Colonic mucosa (tissue), 4 donors: ENCODE measurements at regions not wholly inside any gene's neighbourhood (a gene's known extent, or its start where the extent isn't known, plus 50 kb on each side); places are given as distances from the start of the nearest gene placed in this dataset.

ENCODE experiments used
- DNase-seq: peaks from one replicate; pipeline ENCODE4 v3.0.0-alpha.2; 2020
- H3K27ac ChIP-seq: fragments of 200-600 bp; one replicate; pipeline ENCODE4 v1.8.0; 2021
- H3K27me3 ChIP-seq: fragments of 200-600 bp; one replicate; pipeline ENCODE4 v1.8.0; 2021
- H3K36me3 ChIP-seq: fragments of 200-600 bp; one replicate; pipeline ENCODE4 v1.8.0; 2021
- H3K4me1 ChIP-seq: fragments of 200-600 bp; one replicate; pipeline ENCODE4 v1.8.0; 2021; ENCODE audit warnings: mild to moderate bottlenecking
- H3K4me3 ChIP-seq: fragments of 200-600 bp; one replicate; pipeline ENCODE4 v1.8.0; 2021
- H3K9ac ChIP-seq, 2 donors: one replicate each; pipeline ENCODE4 v1.7.0; 2013; ENCODE audit warnings: control low read depth in 2 of 2, low read depth in 2 of 2, low read length in 2 of 2
- H3K9me3 ChIP-seq: fragments of 200-600 bp; one replicate; pipeline ENCODE4 v1.8.0; 2021
- intact Hi-C: fragments of 100-400 bp; cut with DNase I; formaldehyde crosslinking; loops from one replicate; pipeline ENCODE4 v1.14.1; 2022
- TF ChIP-seq, protein P1 (sequence below): fragments of 200-600 bp; IDR thresholded peaks from one replicate; pipeline ENCODE4 v1.8.0; 2022; ENCODE audit warnings: antibody characterized with exemption, mild to moderate bottlenecking
- donor health status: healthy.
- donor health status: DM: no; HTN: no; CAD: no.
- donor health status: DM: no; HTN: no; CAD: no.

DNA sequence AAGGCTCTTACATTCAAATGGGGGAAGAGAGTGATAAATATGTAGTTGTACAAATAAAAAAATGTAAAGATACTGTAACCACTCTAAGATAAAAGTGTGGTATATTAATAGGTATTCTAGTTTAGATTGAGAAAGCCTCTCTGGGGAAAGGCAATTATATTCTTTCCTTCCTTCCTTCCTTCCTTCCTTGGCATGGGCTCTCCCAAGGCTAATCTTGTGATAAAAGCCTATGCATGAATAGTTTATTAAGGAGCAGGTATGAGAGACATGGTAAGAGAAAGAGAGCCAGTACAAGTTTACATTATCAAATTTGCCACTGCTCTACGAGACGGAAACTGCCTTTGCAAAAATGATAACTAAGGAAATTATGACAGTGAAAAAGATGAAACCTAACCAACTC is 588.8 kb downstream of the PRELID2 start:
- Histone ChIP-seq H3K27me3 (no peaks in the 10 kb centered on the region), H3K27ac (no peak overlapping the region), H3K4me1 (no peaks in the 10 kb centered on the region), H3K9me3 (no peaks in the 10 kb centered on the region), H3K4me3 (no peak overlapping the region), H3K9ac (no peak overlapping the region), H3K36me3 (no peaks in the 10 kb centered on the region)
- TF ChIP-seq, protein P1, sequence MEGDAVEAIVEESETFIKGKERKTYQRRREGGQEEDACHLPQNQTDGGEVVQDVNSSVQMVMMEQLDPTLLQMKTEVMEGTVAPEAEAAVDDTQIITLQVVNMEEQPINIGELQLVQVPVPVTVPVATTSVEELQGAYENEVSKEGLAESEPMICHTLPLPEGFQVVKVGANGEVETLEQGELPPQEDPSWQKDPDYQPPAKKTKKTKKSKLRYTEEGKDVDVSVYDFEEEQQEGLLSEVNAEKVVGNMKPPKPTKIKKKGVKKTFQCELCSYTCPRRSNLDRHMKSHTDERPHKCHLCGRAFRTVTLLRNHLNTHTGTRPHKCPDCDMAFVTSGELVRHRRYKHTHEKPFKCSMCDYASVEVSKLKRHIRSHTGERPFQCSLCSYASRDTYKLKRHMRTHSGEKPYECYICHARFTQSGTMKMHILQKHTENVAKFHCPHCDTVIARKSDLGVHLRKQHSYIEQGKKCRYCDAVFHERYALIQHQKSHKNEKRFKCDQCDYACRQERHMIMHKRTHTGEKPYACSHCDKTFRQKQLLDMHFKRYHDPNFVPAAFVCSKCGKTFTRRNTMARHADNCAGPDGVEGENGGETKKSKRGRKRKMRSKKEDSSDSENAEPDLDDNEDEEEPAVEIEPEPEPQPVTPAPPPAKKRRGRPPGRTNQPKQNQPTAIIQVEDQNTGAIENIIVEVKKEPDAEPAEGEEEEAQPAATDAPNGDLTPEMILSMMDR: no peak
- intact Hi-C loops: no loop called here
- DNase-seq: no peak

DNA sequence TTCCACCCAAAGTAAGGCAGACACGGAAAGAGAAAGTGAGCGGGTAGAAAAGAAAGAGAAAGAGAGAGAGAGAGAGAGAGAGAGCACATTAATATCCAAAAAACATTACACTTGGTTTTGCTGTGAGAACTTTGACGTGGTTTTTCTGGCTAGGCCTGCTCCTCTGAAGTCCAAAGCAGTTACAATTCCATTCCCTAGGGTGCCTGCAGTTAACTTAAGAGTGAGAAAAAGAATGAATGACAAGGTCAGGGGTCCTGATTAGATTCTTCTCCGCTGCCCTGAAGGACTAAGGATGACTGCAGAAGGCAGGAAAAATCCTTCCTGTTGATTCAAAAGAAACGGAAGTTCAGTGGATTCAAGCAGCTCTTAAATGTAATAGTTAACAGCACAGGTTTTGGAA is 589.8 kb downstream of the PRELID2 start:
- H3K4me3 ChIP-seq: no peak overlapping the region
- no peak for DNase-seq

DNA sequence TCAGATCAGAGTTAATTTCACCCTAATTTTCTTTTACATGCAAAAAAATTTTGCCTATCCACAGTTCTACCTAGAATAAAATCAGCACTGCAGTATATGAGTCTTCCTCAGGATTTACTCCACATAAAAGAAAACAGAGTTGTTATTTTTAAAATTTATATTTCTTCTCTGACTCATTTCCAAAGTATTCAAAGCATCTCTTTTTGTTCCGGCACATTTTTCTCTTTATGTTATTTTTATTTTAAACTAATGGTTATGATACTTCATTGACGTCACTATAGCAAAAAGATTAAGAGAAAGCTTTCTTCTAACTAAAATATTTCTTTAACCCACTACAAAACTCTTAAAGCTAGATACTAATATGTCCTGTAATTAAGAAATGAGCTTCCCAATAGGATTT is 590.4 kb downstream of the PRELID2 start:
- H3K36me3 ChIP-seq: no peaks in the 10 kb centered on the region
- no peaks in the 10 kb centered on the region for H3K9me3 ChIP-seq
- no peaks in the 10 kb centered on the region for H3K4me1 ChIP-seq
- no peak for DNase-seq
- H3K4me3 ChIP-seq: no peak overlapping the region
- H3K27me3 ChIP-seq: no peaks in the 10 kb centered on the region
- H3K9ac ChIP-seq: no peak overlapping the region
- intact Hi-C loops: no loop called here
- no peak overlapping the region for H3K27ac ChIP-seq
- TF ChIP-seq, protein P1: no peak

More for the DNA sequence above, 589.8 kb downstream of the PRELID2 start:
- intact Hi-C loops: no loop called here
- TF ChIP-seq, protein P1: no peak
- no peak overlapping the region for H3K27ac ChIP-seq
- H3K36me3 ChIP-seq: no peaks in the 10 kb centered on the region
- no peak overlapping the region for H3K9ac ChIP-seq
- no peaks in the 10 kb centered on the region for H3K9me3 ChIP-seq
- H3K27me3 ChIP-seq: no peaks in the 10 kb centered on the region
- no peaks in the 10 kb centered on the region for H3K4me1 ChIP-seq

DNA sequence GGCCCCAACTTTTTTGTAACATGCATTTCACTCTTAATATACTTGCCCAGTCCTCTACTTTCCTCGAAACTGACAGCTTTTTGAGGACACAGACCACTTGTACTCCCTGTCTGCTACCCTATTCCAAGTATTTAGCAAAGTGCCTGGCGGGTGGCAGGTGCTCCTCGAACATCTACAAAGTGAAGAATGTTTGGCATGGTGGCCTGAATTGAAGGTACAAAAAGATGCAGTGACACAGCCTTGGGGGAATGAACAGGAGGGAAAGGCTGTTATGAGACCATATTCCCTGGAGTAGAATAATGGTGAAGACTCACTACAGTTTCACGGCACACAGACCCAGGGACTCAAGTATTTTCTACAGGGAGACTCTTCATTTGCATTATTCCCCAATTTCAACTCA is 590.9 kb downstream of the PRELID2 start:
- TF ChIP-seq, protein P1: no peak
- H3K4me1 ChIP-seq: no peaks in the 10 kb centered on the region
- no peaks in the 10 kb centered on the region for H3K27me3 ChIP-seq
- no peaks in the 10 kb centered on the region for H3K9me3 ChIP-seq
- H3K4me3 ChIP-seq: no peak overlapping the region
- no peaks in the 10 kb centered on the region for H3K36me3 ChIP-seq
- H3K27ac ChIP-seq: no peak overlapping the region
- intact Hi-C loops: no loop called here
- H3K9ac ChIP-seq: no peak overlapping the region
- no peak for DNase-seq

DNA sequence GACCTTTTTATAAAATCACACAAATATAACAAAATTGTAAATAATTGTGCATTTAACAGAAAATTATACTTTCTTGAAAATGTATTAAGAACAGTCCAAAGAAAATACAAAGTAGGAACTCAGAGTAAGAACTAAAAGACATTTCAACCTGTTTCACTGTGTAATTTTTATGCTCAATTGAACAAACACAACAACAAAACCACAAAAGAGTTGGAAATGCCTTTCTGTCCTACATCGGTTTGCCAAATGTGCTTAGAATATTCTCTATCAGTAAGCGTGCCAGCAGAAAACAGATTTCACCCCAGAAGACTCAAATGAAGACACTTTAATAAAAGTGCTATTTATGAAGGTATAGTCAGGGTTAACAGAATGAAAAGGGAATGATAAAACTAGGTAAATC is 592.1 kb downstream of the PRELID2 start:
- Histone ChIP-seq H3K9ac (no peak overlapping the region), H3K4me1 (no peaks in the 10 kb centered on the region), H3K27ac (no peak overlapping the region), H3K4me3 (no peak overlapping the region), H3K27me3 (no peaks in the 10 kb centered on the region), H3K9me3 (no peaks in the 10 kb centered on the region), H3K36me3 (no peaks in the 10 kb centered on the region)
- TF ChIP-seq, protein P1: no peak
- no peak for DNase-seq
- intact Hi-C loops: no loop called here

DNA sequence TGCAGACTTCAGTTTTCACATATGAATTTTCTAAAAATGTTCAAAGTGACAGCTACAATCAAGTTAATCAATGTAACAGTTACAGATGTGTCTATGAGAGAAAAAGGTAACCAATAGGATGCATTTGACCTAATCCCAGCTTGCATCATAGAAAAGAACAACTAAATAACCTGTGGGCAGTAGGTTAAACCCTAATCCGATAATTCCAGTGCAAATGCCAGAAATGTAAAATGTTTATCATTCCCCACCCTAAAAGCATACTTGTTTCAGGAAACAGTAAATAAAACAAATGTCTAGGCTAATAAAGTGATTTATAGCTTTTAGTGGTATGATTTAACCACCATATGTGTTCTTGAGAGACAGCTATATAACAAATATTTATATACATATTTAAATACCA is 592.6 kb downstream of the PRELID2 start:
- Histone ChIP-seq H3K27ac (no peak overlapping the region), H3K4me3 (no peak overlapping the region), H3K9ac (no peak overlapping the region), H3K4me1 (no peaks in the 10 kb centered on the region), H3K9me3 (no peaks in the 10 kb centered on the region), H3K36me3 (no peaks in the 10 kb centered on the region), H3K27me3 (no peaks in the 10 kb centered on the region)
- TF ChIP-seq, protein P1: no peak
- no peak for DNase-seq
- intact Hi-C loops: no loop called here
